ENCODE measurements at regions not wholly inside any gene's neighbourhood (a gene's known extent, or its start where the extent isn't known, plus 50 kb on each side); places are given as distances from the start of the nearest gene placed in this dataset.
A peak's percentile ranks its signal among the peaks of the same experiment; 100 is the strongest.

GRCh38 chr13:89554801-89555200 lies 1792.7 kb upstream of the MIR17HG start:
- Histone ChIP-seq H3K4me3 (no peak overlapping the region), H3K27ac (no peak overlapping the region), H3K27me3 (ENCODE audit: low read depth) (no peaks in the 10 kb centered on the region), H3K9me3 (no peaks in the 10 kb centered on the region), H3K4me1 (no peaks in the 10 kb centered on the region), H3K36me3 (no peaks in the 10 kb centered on the region)
- intact Hi-C loops (cut with DNase I), result no loop called here
- ATAC-seq (peak in 1 of 2 donors; percentile 48), DNase-seq (no peak)
- no peak for TF ChIP-seq CTCF (IDR thresholded peaks at IDR 0.05)

DNA sequence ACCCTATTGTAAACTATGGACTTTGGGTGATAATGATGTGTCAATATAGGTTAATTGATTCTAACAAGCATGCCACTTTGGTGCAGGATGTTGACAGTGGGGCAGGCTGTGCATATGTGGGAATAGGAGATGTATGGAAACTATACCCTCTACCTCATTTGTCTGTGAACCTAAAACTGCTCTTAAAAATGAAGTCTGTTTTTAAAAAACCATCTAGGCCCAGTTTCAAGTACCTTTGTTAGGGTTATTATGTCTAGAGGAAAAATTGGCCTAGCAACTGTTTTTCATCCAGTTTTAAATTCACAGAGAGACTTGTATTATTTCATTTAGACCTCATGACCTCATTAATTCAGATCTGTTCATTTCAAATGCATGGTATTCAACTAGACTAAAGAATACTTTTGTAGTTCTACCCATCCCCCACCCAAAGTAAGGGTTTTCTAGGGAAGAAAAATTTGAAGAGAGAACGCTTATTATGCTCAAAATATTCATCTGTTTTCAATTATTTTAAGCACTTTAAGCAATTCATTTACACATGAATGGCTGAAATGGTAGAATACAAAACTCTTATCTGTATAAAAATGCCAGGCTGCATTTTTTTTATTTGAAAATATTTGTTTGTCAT lies 1781.9 kb upstream of the MIR17HG start:
- intact Hi-C loops (cut with DNase I), result no loop called here
- Histone ChIP-seq H3K27me3 (ENCODE audit: low read depth) (no peaks in the 10 kb centered on the region), H3K36me3 (no peaks in the 10 kb centered on the region), H3K4me3 (no peak overlapping the region), H3K27ac (no peak overlapping the region), H3K4me1 (no peaks in the 10 kb centered on the region), H3K9me3 (no peaks in the 10 kb centered on the region)
- TF ChIP-seq CTCF (IDR thresholded peaks at IDR 0.05), result no peak
- DNase-seq, result no peak
- ATAC-seq, result no peak

DNA sequence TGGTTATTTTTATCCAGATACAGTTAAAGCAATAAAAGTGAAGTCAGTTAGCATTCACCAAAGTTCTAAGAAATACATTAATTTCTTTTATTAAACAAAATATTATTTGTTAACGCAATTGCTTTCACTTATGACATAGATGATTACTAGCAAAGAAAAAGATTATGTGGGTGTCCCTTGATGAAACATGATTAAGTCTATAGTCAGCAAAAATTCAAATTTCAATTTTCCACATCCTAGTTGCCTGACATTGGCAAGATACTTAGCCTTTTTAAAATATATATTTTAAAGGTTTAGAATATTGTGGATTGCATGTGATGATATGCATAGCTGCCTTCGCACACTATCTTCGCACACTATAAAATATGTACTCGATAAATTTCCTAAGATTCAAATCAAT lies 1780.5 kb upstream of the MIR17HG start:
- no peak overlapping the region for H3K4me3 ChIP-seq
- H3K4me1 ChIP-seq, result no peaks in the 10 kb centered on the region
- no peak for TF ChIP-seq CTCF (IDR thresholded peaks at IDR 0.05)
- H3K27me3 ChIP-seq (ENCODE audit: low read depth), result no peaks in the 10 kb centered on the region
- no peaks in the 10 kb centered on the region for H3K36me3 ChIP-seq
- intact Hi-C loops (cut with DNase I), result no loop called here
- H3K9me3 ChIP-seq, result no peaks in the 10 kb centered on the region
- H3K27ac ChIP-seq, result no peak overlapping the region
- DNase-seq, result no peak
- no peak for ATAC-seq

- intact Hi-C loops (cut with DNase I), result no loop called here
- no peak for DNase-seq
- no peaks in the 10 kb centered on the region for H3K27me3 ChIP-seq (ENCODE audit: low read depth)
- no peak for TF ChIP-seq CTCF (IDR thresholded peaks at IDR 0.05)
- H3K4me1 ChIP-seq, result no peaks in the 10 kb centered on the region
- H3K9me3 ChIP-seq, result no peaks in the 10 kb centered on the region
- no peak for ATAC-seq
- no peak overlapping the region for H3K27ac ChIP-seq
- H3K4me3 ChIP-seq, result no peak overlapping the region
- no peaks in the 10 kb centered on the region for H3K36me3 ChIP-seq
Measured at GRCh38 chr13:89568276-89568675, 1779.2 kb upstream of the MIR17HG start.

GRCh38 chr13:89568746-89569145 lies 1778.7 kb upstream of the MIR17HG start:
- no peaks in the 10 kb centered on the region for H3K27me3 ChIP-seq (ENCODE audit: low read depth)
- H3K4me3 ChIP-seq, result no peak overlapping the region
- ATAC-seq, result no peak
- no peak for TF ChIP-seq CTCF (IDR thresholded peaks at IDR 0.05)
- no peak overlapping the region for H3K27ac ChIP-seq
- H3K9me3 ChIP-seq, result no peaks in the 10 kb centered on the region
- intact Hi-C loops (cut with DNase I), result no loop called here
- no peaks in the 10 kb centered on the region for H3K36me3 ChIP-seq
- DNase-seq, result no peak
- H3K4me1 ChIP-seq, result no peaks in the 10 kb centered on the region

DNA sequence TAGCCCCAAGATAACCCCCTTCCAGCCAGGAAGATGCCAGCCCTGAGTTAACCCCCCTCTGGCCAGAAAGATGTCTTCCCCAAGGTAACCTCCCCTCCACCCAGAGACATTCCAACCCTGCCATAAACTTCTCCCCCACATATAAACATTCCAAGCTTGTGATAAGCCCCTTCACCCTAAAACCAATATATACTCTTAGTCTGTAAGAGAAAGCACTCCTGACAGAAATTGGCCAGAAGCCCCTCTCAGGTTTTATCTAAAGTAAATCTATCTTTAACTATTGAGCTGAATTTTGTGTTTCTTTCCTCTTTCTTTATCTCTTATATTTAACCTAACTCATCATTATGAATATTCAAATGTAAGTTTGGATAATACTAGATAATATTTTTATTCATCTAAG lies 1775.8 kb upstream of the MIR17HG start:
- no peak overlapping the region for H3K4me3 ChIP-seq
- TF ChIP-seq CTCF (IDR thresholded peaks at IDR 0.05), result no peak
- H3K4me1 ChIP-seq, result no peaks in the 10 kb centered on the region
- DNase-seq, result no peak
- no peaks in the 10 kb centered on the region for H3K9me3 ChIP-seq
- intact Hi-C loops (cut with DNase I), result no loop called here
- no peak for ATAC-seq
- no peak overlapping the region for H3K27ac ChIP-seq
- no peaks in the 10 kb centered on the region for H3K27me3 ChIP-seq (ENCODE audit: low read depth)
- H3K36me3 ChIP-seq, result no peaks in the 10 kb centered on the region

Measured in lower lobe of right lung (tissue), 2 donors.